Neural progenitor cell (in vitro differentiated cells): ENCODE measurements at regions not wholly inside any gene's neighbourhood (a gene's known extent, or its start where the extent isn't known, plus 50 kb on each side); places are given as distances from the start of the nearest gene placed in this dataset.

Source experiments
- DNase-seq: peaks from one replicate; pipeline ENCODE4 v3.0.0-alpha.2; 2016; ENCODE audit warnings: low spot score
- H2AFZ ChIP-seq: fragments of 200-600 bp; sonication (generic); replicated peaks from 2 replicates; pipeline ENCODE4 v1.6.1; 2016; ENCODE audit warnings: antibody characterized with exemption
- H3F3A ChIP-seq: fragments of 200-600 bp; sonication (generic); 2 replicates; pipeline ENCODE4 v1.6.1; 2016; ENCODE audit warnings: antibody characterized with exemption, low read depth
- H3K27ac ChIP-seq: fragments of 200-600 bp; sonication (generic); 2 replicates; pipeline ENCODE4 v1.5.1; 2016; ENCODE audit warnings: mild to moderate bottlenecking
- H3K27me3 ChIP-seq: fragments of 200-600 bp; sonication (generic); 2 replicates; pipeline ENCODE4 v1.6.1; 2016; ENCODE audit warnings: mild to moderate bottlenecking, moderate library complexity
- H3K36me3 ChIP-seq: fragments of 200-600 bp; sonication (generic); 2 replicates; pipeline ENCODE4 v1.5.1; 2016
- H3K4me1 ChIP-seq: fragments of 200-600 bp; sonication (generic); 2 replicates; pipeline ENCODE4 v1.6.1; 2016; ENCODE audit warnings: mixed run types
- H3K4me2 ChIP-seq: fragments of 200-600 bp; sonication (generic); 2 replicates; pipeline ENCODE4 v1.6.1; 2016
- H3K4me3 ChIP-seq: fragments of 200-600 bp; sonication (generic); 2 replicates; pipeline ENCODE4 v1.5.1; 2016
- H3K79me2 ChIP-seq: fragments of 200-600 bp; sonication (generic); 2 replicates; pipeline ENCODE4 v1.6.1; 2016; ENCODE audit warnings: low read depth
- H3K9ac ChIP-seq: fragments of 200-600 bp; sonication (generic); 2 replicates; pipeline ENCODE4 v1.6.1; 2016
- H3K9me3 ChIP-seq: fragments of 200-600 bp; sonication (generic); 2 replicates; pipeline ENCODE4 v1.5.1; 2016; ENCODE audit warnings: low read depth
- H4K20me1 ChIP-seq: fragments of 200-600 bp; sonication (generic); 2 replicates; pipeline ENCODE4 v1.6.1; 2016; ENCODE audit warnings: low read depth
- H3K27ac Mint-ChIP-seq: 3 replicates; pipeline ENCODE4 v1.8.0; 2021; ENCODE audit warnings: mixed read lengths
- H3K27me3 Mint-ChIP-seq: 2 replicates; pipeline ENCODE4 v1.8.0; 2022; ENCODE audit warnings: low read depth, mild to moderate bottlenecking, inconsistent platforms, moderate library complexity, mixed read lengths; ENCODE audit not compliant: insufficient read depth
- H3K36me3 Mint-ChIP-seq: 3 replicates; pipeline ENCODE4 v1.8.0; 2021; ENCODE audit warnings: mixed read lengths
- H3K4me1 Mint-ChIP-seq: 3 replicates; pipeline ENCODE4 v1.8.0; 2021; ENCODE audit warnings: mixed read lengths
- H3K4me3 Mint-ChIP-seq: 3 replicates; pipeline ENCODE4 v1.8.0; 2021; ENCODE audit warnings: mild to moderate bottlenecking, moderate library complexity, mixed read lengths
- H3K9me3 Mint-ChIP-seq: 3 replicates; pipeline ENCODE4 v1.8.0; 2020; ENCODE audit warnings: mixed read lengths
- CTCF ChIP-seq: fragments of 200-600 bp; sonication (generic); IDR thresholded peaks from 2 replicates; pipeline ENCODE4 v1.5.1; 2017; ENCODE audit warnings: antibody characterized with exemption, mild to moderate bottlenecking
- EZH2 ChIP-seq: fragments of 200-600 bp; sonication (generic); IDR thresholded peaks from 2 replicates; pipeline ENCODE4 v1.6.1; 2017; ENCODE audit warnings: antibody characterized with exemption, mild to moderate bottlenecking, moderate library complexity
- EZH2phosphoT487 ChIP-seq: fragments of 200-600 bp; sonication (generic); IDR thresholded peaks from 2 replicates; pipeline ENCODE4 v1.6.1; 2017; ENCODE audit warnings: antibody characterized with exemption

GRCh38 chr4:159455675-159456237 lies 352.9 kb downstream of the RAPGEF2 start:
- H3K4me3 ChIP-seq: no peak overlapping the region
- H3F3A ChIP-seq: no peaks in the 10 kb centered on the region
- no peaks in the 10 kb centered on the region for H3K27me3 ChIP-seq
- peak overlapping the region; percentile 94 for H2AFZ ChIP-seq
- H3K4me2 ChIP-seq: no peak overlapping the region
- peaks cover 2% of the 10 kb centered on the region for H3K4me1 ChIP-seq
- H3K9me3 ChIP-seq: no peaks in the 10 kb centered on the region
- H3K27ac ChIP-seq: no peak overlapping the region
- H4K20me1 ChIP-seq: no peaks in the 10 kb centered on the region
- Mint-ChIP-seq H3K9me3 (no peaks in the 10 kb centered on the region), H3K4me1 (no peaks in the 10 kb centered on the region), H3K4me3 (no peak overlapping the region), H3K36me3 (no peaks in the 10 kb centered on the region), H3K27ac (no peak overlapping the region), H3K27me3 (no peaks in the 10 kb centered on the region)
- TF ChIP-seq EZH2phosphoT487: no peak
- TF ChIP-seq CTCF: peak; percentile 73
- H3K36me3 ChIP-seq: no peaks in the 10 kb centered on the region
- H3K9ac ChIP-seq: no peak overlapping the region
- H3K79me2 ChIP-seq: no peaks in the 10 kb centered on the region
- peak; percentile 56 for DNase-seq

- DNase-seq: no peak
- peaks cover 2% of the 10 kb centered on the region for H3K4me1 ChIP-seq
- H3K9ac ChIP-seq: no peak overlapping the region
- no peaks in the 10 kb centered on the region for H4K20me1 ChIP-seq
- Mint-ChIP-seq H3K9me3 (peaks cover 15% of the 10 kb centered on the region), H3K36me3 (peaks cover 3% of the 10 kb centered on the region), H3K4me1 (no peaks in the 10 kb centered on the region), H3K27ac (no peak overlapping the region), H3K4me3 (no peak overlapping the region), H3K27me3 (no peaks in the 10 kb centered on the region)
- no peak for TF ChIP-seq EZH2phosphoT487
- TF ChIP-seq EZH2: no peak
- no peak for TF ChIP-seq CTCF
- H3K79me2 ChIP-seq: no peaks in the 10 kb centered on the region
- H3K4me3 ChIP-seq: no peak overlapping the region
- no peak overlapping the region for H3K4me2 ChIP-seq
- no peaks in the 10 kb centered on the region for H3K27me3 ChIP-seq
- no peaks in the 10 kb centered on the region for H3K9me3 ChIP-seq
- no peaks in the 10 kb centered on the region for H3K36me3 ChIP-seq
- no peak overlapping the region for H2AFZ ChIP-seq
- no peak overlapping the region for H3K27ac ChIP-seq
- no peaks in the 10 kb centered on the region for H3F3A ChIP-seq
These were observed 357.5 kb downstream of the RAPGEF2 start for GRCh38 chr4:159460371-159460770.

- no peaks in the 10 kb centered on the region for H3K27me3 Mint-ChIP-seq
- Histone ChIP-seq H3K36me3 (no peaks in the 10 kb centered on the region), H2AFZ (no peak overlapping the region), H3F3A (no peaks in the 10 kb centered on the region), H3K27ac (no peak overlapping the region), H3K4me2 (no peak overlapping the region), H3K79me2 (no peaks in the 10 kb centered on the region), H3K27me3 (no peaks in the 10 kb centered on the region), H3K9me3 (no peaks in the 10 kb centered on the region), H4K20me1 (no peaks in the 10 kb centered on the region), H3K9ac (no peak overlapping the region), H3K4me1 (no peaks in the 10 kb centered on the region), H3K4me3 (no peak overlapping the region)
- no peak overlapping the region for H3K4me3 Mint-ChIP-seq
- H3K4me1 Mint-ChIP-seq: no peaks in the 10 kb centered on the region
- H3K9me3 Mint-ChIP-seq: peaks cover 21% of the 10 kb centered on the region
- no peak overlapping the region for H3K27ac Mint-ChIP-seq
- no peak for DNase-seq
- TF ChIP-seq EZH2: no peak
- TF ChIP-seq CTCF: peak; percentile 41
- peaks cover 5% of the 10 kb centered on the region for H3K36me3 Mint-ChIP-seq
These were observed 360.4 kb downstream of the RAPGEF2 start for GRCh38 chr4:159463235-159463634.
